A673 (cell line): ENCODE measurements at regions not wholly inside any gene's neighbourhood (a gene's known extent, or its start where the extent isn't known, plus 50 kb on each side); places are given as distances from the start of the nearest gene placed in this dataset.

Experiments
- BruUV-seq: library from RNA; stranded (reverse); fragments of 400-500 nt; replicated peaks from 2 replicates; lab custom pipeline; 2021; lab: Mats Ljungman, UMichigan
- CTCF ChIA-PET: fragments of 300-600 bp; sonication (Branson Sonifier 250); formaldehyde crosslinking; loops from one replicate; lab custom pipeline; 2022; ENCODE audit warnings: antibody characterized with exemption; lab: Charles Lee
- POLR2A ChIA-PET: fragments of 300-600 bp; sonication (Branson Sonifier 250); formaldehyde crosslinking; loops from one replicate; lab custom pipeline; 2022; ENCODE audit warnings: antibody characterized with exemption; ENCODE audit not compliant: low non-redundant PET; lab: Charles Lee
- DNase-seq: peaks from one replicate; pipeline ENCODE4 v3.0.0-alpha.2; 2015; ENCODE audit warnings: low spot score
- H3K27ac ChIP-seq: fragments of 200-600 bp; sonication (generic); 2 replicates; pipeline ENCODE4 v1.5.1; 2016; ENCODE audit warnings: mixed run types, low read depth, mild to moderate bottlenecking, mixed read lengths, antibody characterized with exemption, low read length; ENCODE audit not compliant: poor library complexity, severe bottlenecking
- H3K27me3 ChIP-seq: fragments of 200-600 bp; sonication (generic); replicated peaks from 2 replicates; pipeline ENCODE4 v1.6.1; 2017; ENCODE audit warnings: mixed run types, low read depth, mild to moderate bottlenecking, mixed read lengths, antibody characterized with exemption, low read length; ENCODE audit not compliant: insufficient read depth, poor library complexity
- H3K36me3 ChIP-seq: fragments of 200-600 bp; sonication (generic); 2 replicates; pipeline ENCODE4 v1.6.1; 2016; ENCODE audit warnings: mixed run types, mild to moderate bottlenecking, mixed read lengths, antibody characterized with exemption, low read length; ENCODE audit not compliant: insufficient read depth, poor library complexity, severe bottlenecking
- H3K4me1 ChIP-seq: fragments of 200-600 bp; sonication (generic); 2 replicates; pipeline ENCODE4 v1.6.1; 2017; ENCODE audit warnings: mixed run types, mild to moderate bottlenecking, mixed read lengths, antibody characterized with exemption, low read length; ENCODE audit not compliant: insufficient read depth, poor library complexity, severe bottlenecking
- H3K4me3 ChIP-seq: fragments of 200-600 bp; sonication (generic); 2 replicates; pipeline ENCODE4 v1.5.1; 2016; ENCODE audit warnings: low read depth, mixed run types, mild to moderate bottlenecking, mixed read lengths, low read length; ENCODE audit not compliant: poor library complexity, severe bottlenecking
- H3K9me3 ChIP-seq: fragments of 200-600 bp; sonication (generic); 2 replicates; pipeline ENCODE4 v1.6.1; 2016; ENCODE audit warnings: mixed run types, low read depth, mild to moderate bottlenecking, mixed read lengths, antibody characterized with exemption, low read length; ENCODE audit not compliant: poor library complexity, severe bottlenecking
- EZH2 ChIP-seq: fragments of 200-600 bp; sonication (generic); IDR thresholded peaks from 2 replicates; pipeline ENCODE4 v1.6.1; 2017; ENCODE audit warnings: borderline replicate concordance, low read depth, mild to moderate bottlenecking, mixed read lengths, antibody characterized with exemption, low read length; ENCODE audit not compliant: poor library complexity, severe bottlenecking
- intact Hi-C: fragments of 100-400 bp; cut with micrococcal nuclease; formaldehyde crosslinking; loops from one replicate; pipeline ENCODE4 v1.10.0; 2022; ENCODE audit not compliant: unreplicated experiment
- TF ChIP-seq, protein P1 (sequence below): fragments of 300-800, 200-600 bp; sonication (generic); conservative IDR thresholded peaks from 2 replicates; pipeline ENCODE4 v1.5.1; 2017; ENCODE audit warnings: low read depth, mild to moderate bottlenecking, antibody characterized with exemption, low read length, moderate library complexity, mixed read lengths

DNA sequence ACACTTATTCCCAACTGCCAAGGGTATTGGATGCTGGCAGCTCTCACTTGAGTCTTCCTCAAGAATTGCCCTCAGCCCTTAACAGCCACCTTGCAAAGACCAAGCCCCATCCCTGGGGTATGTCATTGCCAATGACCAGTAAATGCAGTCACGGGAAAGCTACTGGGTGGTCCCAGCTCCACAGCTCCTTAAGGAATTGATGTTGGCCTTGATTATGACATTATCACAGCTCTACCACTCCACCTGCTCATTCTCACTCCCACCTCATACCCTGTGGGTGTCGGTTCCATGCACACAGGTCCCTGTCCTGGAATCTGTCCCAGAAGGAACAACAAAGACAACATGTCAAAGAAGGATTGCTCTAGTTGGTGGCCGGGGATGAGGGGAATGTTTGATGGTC lies 60.5 kb upstream of the GJB5 start:
- H3K4me1 ChIP-seq: no peaks in the 10 kb centered on the region
- no peak overlapping the region for H3K27ac ChIP-seq
- CTCF ChIA-PET: no interaction called here
- no peak overlapping the region for H3K4me3 ChIP-seq
- TF ChIP-seq, protein P1, sequence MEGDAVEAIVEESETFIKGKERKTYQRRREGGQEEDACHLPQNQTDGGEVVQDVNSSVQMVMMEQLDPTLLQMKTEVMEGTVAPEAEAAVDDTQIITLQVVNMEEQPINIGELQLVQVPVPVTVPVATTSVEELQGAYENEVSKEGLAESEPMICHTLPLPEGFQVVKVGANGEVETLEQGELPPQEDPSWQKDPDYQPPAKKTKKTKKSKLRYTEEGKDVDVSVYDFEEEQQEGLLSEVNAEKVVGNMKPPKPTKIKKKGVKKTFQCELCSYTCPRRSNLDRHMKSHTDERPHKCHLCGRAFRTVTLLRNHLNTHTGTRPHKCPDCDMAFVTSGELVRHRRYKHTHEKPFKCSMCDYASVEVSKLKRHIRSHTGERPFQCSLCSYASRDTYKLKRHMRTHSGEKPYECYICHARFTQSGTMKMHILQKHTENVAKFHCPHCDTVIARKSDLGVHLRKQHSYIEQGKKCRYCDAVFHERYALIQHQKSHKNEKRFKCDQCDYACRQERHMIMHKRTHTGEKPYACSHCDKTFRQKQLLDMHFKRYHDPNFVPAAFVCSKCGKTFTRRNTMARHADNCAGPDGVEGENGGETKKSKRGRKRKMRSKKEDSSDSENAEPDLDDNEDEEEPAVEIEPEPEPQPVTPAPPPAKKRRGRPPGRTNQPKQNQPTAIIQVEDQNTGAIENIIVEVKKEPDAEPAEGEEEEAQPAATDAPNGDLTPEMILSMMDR: no peak
- TF ChIP-seq EZH2: no peak
- POLR2A ChIA-PET: interaction anchor here (0.6 kb wide), 1 partner anchor 336 kb away, joined by 3 read pairs; no protein-coding TSS in a partner anchor
- no peaks in the 10 kb centered on the region for H3K36me3 ChIP-seq
- H3K27me3 ChIP-seq: peaks cover 29% of the 10 kb centered on the region
- BruUV-seq: no TSS peak
- H3K9me3 ChIP-seq: no peaks in the 10 kb centered on the region
- intact Hi-C loops: no loop called here
- no peak for DNase-seq

DNA sequence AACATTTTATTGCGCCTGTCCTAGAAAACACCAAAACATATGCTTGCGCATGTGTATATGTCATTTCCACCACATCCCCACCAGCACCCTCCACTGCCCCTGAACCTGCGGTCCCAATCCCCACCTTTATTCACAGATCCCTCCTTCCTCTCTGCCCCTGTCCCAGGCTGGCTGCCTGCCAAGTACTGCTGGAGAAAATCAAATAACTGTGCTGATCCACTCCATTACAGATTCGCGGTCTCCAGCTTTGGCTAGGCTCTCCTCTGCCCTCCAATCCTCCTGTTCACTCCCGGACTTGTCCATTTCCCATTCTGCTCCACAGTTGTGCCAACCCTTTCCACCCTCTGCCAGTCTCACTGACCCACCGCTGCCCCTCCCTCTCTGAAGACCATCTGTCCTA lies 59.3 kb upstream of the GJB5 start:
- no peak overlapping the region for H3K4me3 ChIP-seq
- no peaks in the 10 kb centered on the region for H3K4me1 ChIP-seq
- intact Hi-C loops: no loop called here
- TF ChIP-seq EZH2: no peak
- TF ChIP-seq, protein P1: no peak
- H3K9me3 ChIP-seq: no peaks in the 10 kb centered on the region
- H3K27me3 ChIP-seq: peaks cover 25% of the 10 kb centered on the region
- ChIA-PET POLR2A (no interaction called here), CTCF (interaction anchor here (0.6 kb wide), 1 partner anchor 19 kb away, joined by 4 read pairs; no protein-coding TSS in a partner anchor)
- no TSS peak for BruUV-seq
- no peak overlapping the region for H3K27ac ChIP-seq
- no peak for DNase-seq
- no peaks in the 10 kb centered on the region for H3K36me3 ChIP-seq

DNA sequence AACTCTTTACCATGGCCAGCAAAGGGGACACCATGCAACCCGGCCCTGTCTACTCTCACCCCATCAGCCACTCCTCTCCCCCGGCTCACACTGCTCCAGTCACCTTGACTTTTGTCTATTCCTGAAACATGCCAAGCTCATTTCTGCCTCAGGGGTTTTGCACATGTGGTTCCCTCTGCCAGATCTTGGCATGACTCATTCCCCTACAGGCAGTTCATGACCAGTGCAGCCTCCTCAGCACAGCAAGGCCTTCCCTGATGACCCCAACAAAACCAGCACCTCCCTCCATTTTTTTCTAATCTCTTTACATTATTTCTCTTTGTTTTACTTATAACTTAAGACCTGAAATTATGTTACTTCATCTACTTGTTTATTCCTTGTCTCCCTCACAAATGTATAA lies 58.6 kb upstream of the GJB5 start:
- ChIA-PET POLR2A (no interaction called here), CTCF (interaction anchor here (0.6 kb wide), 1 partner anchor 18 kb away, joined by 4 read pairs; no protein-coding TSS in a partner anchor)
- no peaks in the 10 kb centered on the region for H3K4me1 ChIP-seq
- intact Hi-C loops: no loop called here
- TF ChIP-seq EZH2: no peak
- TF ChIP-seq, protein P1: no peak
- H3K9me3 ChIP-seq: no peaks in the 10 kb centered on the region
- H3K27ac ChIP-seq: no peak overlapping the region
- no peak overlapping the region for H3K4me3 ChIP-seq
- DNase-seq: no peak
- H3K27me3 ChIP-seq: peaks cover 21% of the 10 kb centered on the region
- no TSS peak for BruUV-seq
- H3K36me3 ChIP-seq: no peaks in the 10 kb centered on the region
